HG02642 (cell line): ENCODE measurements at regions not wholly inside any gene's neighbourhood (a gene's known extent, or its start where the extent isn't known, plus 50 kb on each side); places are given as distances from the start of the nearest gene placed in this dataset.

Experiments
- ATAC-seq: cut with Tn5 transposase; IDR thresholded peaks from one replicate; pipeline ENCODE4 v1.9.1; 2021; ENCODE audit warnings: mild to moderate bottlenecking; ENCODE audit not compliant: unreplicated experiment, poor library complexity

GRCh38 chr11:123378096-123378495 lies 52.0 kb upstream of the GRAMD1B start:
- no peak for ATAC-seq

- ATAC-seq = no peak
These were observed 52.7 kb upstream of the GRAMD1B start for GRCh38 chr11:123377355-123377754.

GRCh38 chr11:123375832-123376231 lies 54.2 kb upstream of the GRAMD1B start:
- no peak for ATAC-seq

- ATAC-seq = no peak
These were observed 55.5 kb upstream of the GRAMD1B start for GRCh38 chr11:123374622-123374968.

- no peak for ATAC-seq
These were observed 56.1 kb upstream of the GRAMD1B start for GRCh38 chr11:123373754-123374621.

- no peak for ATAC-seq
These were observed 58.4 kb upstream of the GRAMD1B start for GRCh38 chr11:123371506-123372297.

- ATAC-seq = no peak
These were observed 63.1 kb upstream of the GRAMD1B start for GRCh38 chr11:123366924-123367323.

GRCh38 chr11:123365955-123366354 lies 64.1 kb upstream of the GRAMD1B start:
- ATAC-seq = no peak

- no peak for ATAC-seq
These were observed 66.0 kb upstream of the GRAMD1B start for GRCh38 chr11:123364080-123364479.

GRCh38 chr11:123363556-123363955 lies 66.5 kb upstream of the GRAMD1B start:
- no peak for ATAC-seq

GRCh38 chr11:123362941-123363340 lies 67.1 kb upstream of the GRAMD1B start:
- no peak for ATAC-seq

GRCh38 chr11:123362186-123362585 lies 67.9 kb upstream of the GRAMD1B start:
- ATAC-seq = no peak

- no peak for ATAC-seq
These were observed 69.0 kb upstream of the GRAMD1B start for GRCh38 chr11:123361110-123361509.

- ATAC-seq = no peak
These were observed 69.7 kb upstream of the GRAMD1B start for GRCh38 chr11:123360267-123360936.

- no peak for ATAC-seq
These were observed 71.9 kb upstream of the GRAMD1B start for GRCh38 chr11:123357990-123358827.

- ATAC-seq = no peak
These were observed 72.6 kb upstream of the GRAMD1B start for GRCh38 chr11:123357353-123357989.

- ATAC-seq = no peak
These were observed 73.5 kb upstream of the GRAMD1B start for GRCh38 chr11:123356539-123356938.

- ATAC-seq = no peak
These were observed 75.6 kb upstream of the GRAMD1B start for GRCh38 chr11:123354371-123354975.

- ATAC-seq = no peak
These were observed 78.7 kb upstream of the GRAMD1B start for GRCh38 chr11:123351375-123351774.
